Testis (tissue), 2 donors: ENCODE measurements at regions not wholly inside any gene's neighbourhood (a gene's known extent, or its start where the extent isn't known, plus 50 kb on each side); places are given as distances from the start of the nearest gene placed in this dataset.

Source experiments
- DNase-seq: peaks from one replicate; pipeline ENCODE4 v3.0.0-alpha.2; 2019
- H3K27ac ChIP-seq, 2 donors: fragments of 200-600 bp; sonication (generic); one replicate each; pipeline ENCODE4 v1.5.1; 2019
- H3K27me3 ChIP-seq: fragments of 200-600 bp; sonication (generic); one replicate; pipeline ENCODE4 v1.5.1; 2019
- H3K36me3 ChIP-seq: fragments of 200-600 bp; sonication (generic); one replicate; pipeline ENCODE4 v1.5.1; 2017; ENCODE audit warnings: low read depth; ENCODE audit errors: missing control alignments
- H3K4me1 ChIP-seq: fragments of 200-600 bp; sonication (generic); one replicate; pipeline ENCODE4 v1.5.1; 2019
- H3K4me3 ChIP-seq, 2 donors: fragments of 200-600 bp; sonication (generic); one replicate each; pipeline ENCODE4 v1.5.1; 2017 to 2019
- H3K9me3 ChIP-seq: fragments of 200-600 bp; sonication (generic); one replicate; pipeline ENCODE4 v1.5.1; 2017
- POLR2A ChIP-seq: fragments of 450-650 bp; IDR thresholded peaks from one replicate; pipeline ENCODE4 v1.6.1; 2017; ENCODE audit warnings: antibody characterized with exemption, mild to moderate bottlenecking, moderate library complexity
- WGBS, 2 donors: methylation state at CpG; one replicate each; pipeline ENCODE4 v1.1.5; 2018; 5-methylcytosine and 5-hydroxymethylcytosine counted together
- intact Hi-C: fragments of 100-400 bp; cut with DNase I; formaldehyde crosslinking; loops from one replicate; pipeline ENCODE4 v1.15.1; 2023; ENCODE audit warnings: low total_unique reads
- TF ChIP-seq, protein P1 (sequence below), 3 experiments: fragments of 450-650 bp in 2 of 3; fragments of 200-600 bp in 1 of 3; sonication (generic) in 1 of 3; IDR thresholded peaks; one replicate each; pipeline ENCODE4 v1.5.1; 2016 to 2019; ENCODE audit warnings: antibody characterized with exemption in 3 of 3, mild to moderate bottlenecking in 2 of 3, moderate library complexity in 1 of 3

DNA sequence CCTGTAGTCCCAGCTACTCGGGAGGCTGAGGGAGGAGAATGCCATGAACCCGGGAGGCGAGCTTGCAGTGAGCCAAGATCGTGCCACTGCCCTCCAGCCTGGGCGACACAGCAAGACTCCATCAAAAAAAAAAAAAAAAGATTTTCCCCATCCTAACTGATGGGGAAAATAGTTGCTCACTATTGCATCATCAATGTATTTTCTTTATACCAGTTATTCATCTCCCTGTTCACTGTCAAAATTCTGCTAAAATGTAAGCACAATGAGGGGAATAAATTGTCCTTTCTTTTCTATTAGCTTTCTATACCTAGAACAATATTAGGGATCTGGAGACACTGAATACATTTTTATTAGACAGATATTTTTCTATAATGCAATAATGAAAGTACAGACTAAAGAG is 561.3 kb downstream of the CCER1 start:
- Histone ChIP-seq H3K9me3 (no peaks in the 10 kb centered on the region), H3K27ac (no peak overlapping the region), H3K4me1 (no peaks in the 10 kb centered on the region), H3K4me3 (no peak overlapping the region), H3K27me3 (no peaks in the 10 kb centered on the region), H3K36me3 (no peaks in the 10 kb centered on the region)
- DNase-seq: no peak
- 69 to 88% methylated on average over 5 of the region's 5 CpGs for whole genome bisulfite sequencing, 2 donors
- intact Hi-C loops: no loop called here
- TF ChIP-seq, protein P1, sequence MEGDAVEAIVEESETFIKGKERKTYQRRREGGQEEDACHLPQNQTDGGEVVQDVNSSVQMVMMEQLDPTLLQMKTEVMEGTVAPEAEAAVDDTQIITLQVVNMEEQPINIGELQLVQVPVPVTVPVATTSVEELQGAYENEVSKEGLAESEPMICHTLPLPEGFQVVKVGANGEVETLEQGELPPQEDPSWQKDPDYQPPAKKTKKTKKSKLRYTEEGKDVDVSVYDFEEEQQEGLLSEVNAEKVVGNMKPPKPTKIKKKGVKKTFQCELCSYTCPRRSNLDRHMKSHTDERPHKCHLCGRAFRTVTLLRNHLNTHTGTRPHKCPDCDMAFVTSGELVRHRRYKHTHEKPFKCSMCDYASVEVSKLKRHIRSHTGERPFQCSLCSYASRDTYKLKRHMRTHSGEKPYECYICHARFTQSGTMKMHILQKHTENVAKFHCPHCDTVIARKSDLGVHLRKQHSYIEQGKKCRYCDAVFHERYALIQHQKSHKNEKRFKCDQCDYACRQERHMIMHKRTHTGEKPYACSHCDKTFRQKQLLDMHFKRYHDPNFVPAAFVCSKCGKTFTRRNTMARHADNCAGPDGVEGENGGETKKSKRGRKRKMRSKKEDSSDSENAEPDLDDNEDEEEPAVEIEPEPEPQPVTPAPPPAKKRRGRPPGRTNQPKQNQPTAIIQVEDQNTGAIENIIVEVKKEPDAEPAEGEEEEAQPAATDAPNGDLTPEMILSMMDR (IDR thresholded peaks at IDR 0.05): no peak
- TF ChIP-seq POLR2A: no peak

DNA sequence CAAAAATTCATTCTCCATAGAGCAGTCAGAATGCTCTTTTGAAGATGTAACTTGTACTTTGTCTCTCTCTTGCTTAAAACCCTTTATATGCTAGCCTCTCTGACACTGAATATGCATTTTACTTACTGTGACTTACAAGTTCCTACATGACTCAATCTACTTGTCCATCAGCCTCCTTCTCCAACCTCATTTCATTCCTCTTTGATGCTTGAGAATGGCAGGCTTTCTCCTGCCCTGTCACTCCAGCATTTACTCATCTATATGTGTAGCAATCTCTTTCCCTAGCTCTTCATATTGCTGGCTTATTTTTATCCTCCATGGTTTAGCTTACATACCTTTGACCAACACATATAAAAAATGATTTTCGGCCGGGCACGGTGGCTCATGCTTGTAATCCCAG is 561.9 kb downstream of the CCER1 start:
- Histone ChIP-seq H3K36me3 (no peaks in the 10 kb centered on the region), H3K9me3 (no peaks in the 10 kb centered on the region), H3K27ac (no peak overlapping the region), H3K27me3 (no peaks in the 10 kb centered on the region), H3K4me1 (no peaks in the 10 kb centered on the region), H3K4me3 (no peak overlapping the region)
- intact Hi-C loops: no loop called here
- DNase-seq: no peak
- no peak for TF ChIP-seq POLR2A
- TF ChIP-seq, protein P1 (IDR thresholded peaks at IDR 0.05): no peak
- 83% methylated on average over 3 of the region's 3 CpGs for WGBS, 2 donors

DNA sequence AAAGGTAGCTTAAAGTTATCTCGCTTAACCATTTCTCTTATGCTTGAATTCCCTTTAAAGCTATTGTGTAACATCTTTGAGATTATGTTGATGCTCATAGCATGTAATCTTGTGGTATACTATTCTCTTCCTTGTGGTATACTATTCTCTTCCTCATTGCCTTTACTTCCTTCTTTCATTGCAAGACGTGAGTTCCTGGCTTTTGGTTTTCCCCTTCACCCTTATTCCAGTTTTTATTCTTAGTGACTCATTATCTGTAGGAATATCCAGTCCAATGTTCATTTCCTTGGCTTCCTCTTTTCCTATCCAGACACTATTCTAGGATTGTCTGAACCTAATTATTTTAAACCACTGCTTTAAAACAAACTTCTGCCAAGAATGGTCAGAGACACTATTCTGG is 564.0 kb downstream of the CCER1 start:
- no peak overlapping the region for H3K4me3 ChIP-seq
- no peak overlapping the region for H3K27ac ChIP-seq
- DNase-seq: no peak
- WGBS, 2 donors: 59% methylated on average over 2 of the region's 2 CpGs
- no peaks in the 10 kb centered on the region for H3K9me3 ChIP-seq
- H3K27me3 ChIP-seq: no peaks in the 10 kb centered on the region
- H3K4me1 ChIP-seq: no peaks in the 10 kb centered on the region
- H3K36me3 ChIP-seq: no peaks in the 10 kb centered on the region
- TF ChIP-seq POLR2A: no peak
- TF ChIP-seq, protein P1 (IDR thresholded peaks at IDR 0.05): no peak
- intact Hi-C loops: no loop called here

DNA sequence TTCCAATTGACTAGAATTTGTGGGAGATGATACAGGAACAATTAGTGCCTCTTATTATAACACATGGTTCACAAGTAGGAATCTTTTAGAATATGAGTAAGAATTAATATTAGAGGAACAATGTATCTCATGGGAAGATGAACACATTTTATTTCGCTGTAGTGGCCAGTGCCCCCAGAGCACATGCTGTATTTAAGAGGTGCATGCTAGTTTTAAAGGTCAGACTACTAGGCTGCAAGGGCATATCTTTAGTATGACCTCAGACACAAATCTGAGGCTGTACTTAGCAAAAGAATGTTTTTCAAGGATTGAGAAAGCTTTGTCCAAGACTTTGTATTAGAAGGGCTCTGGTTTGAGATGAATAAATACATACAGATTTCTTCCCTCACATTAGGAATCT is 586.9 kb downstream of the CCER1 start:
- TF ChIP-seq, protein P1 (IDR thresholded peaks at IDR 0.05): no peak
- TF ChIP-seq POLR2A: no peak
- H3K9me3 ChIP-seq: no peaks in the 10 kb centered on the region
- no peaks in the 10 kb centered on the region for H3K36me3 ChIP-seq
- H3K27ac ChIP-seq: no peak overlapping the region
- intact Hi-C loops: no loop called here
- no peaks in the 10 kb centered on the region for H3K27me3 ChIP-seq
- 47 to 48% methylated on average over 1 of the region's 1 CpG for WGBS, 2 donors
- H3K4me1 ChIP-seq: no peaks in the 10 kb centered on the region
- H3K4me3 ChIP-seq: no peak overlapping the region
- DNase-seq: no peak

DNA sequence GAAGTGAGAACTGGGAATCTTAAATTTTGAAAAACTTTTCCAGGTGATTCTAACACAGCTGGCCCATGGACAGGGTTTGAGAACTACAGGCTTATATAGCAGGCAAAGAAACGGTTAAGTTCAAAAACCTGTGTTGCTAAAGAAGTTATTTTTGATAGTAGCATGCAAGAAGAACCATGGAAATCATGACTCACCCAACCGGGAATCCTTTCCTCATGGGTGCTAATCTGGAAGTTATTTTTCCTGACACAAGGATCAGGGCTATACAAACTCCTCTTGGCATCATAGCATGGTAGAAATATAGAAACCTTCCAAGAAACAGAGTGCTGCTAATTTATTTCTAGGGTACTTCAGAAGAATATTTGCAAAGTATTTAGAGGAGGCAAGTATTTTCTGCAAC is 588.7 kb downstream of the CCER1 start:
- WGBS, 2 donors: 59 to 64% methylated on average over 2 of the region's 2 CpGs
- no peak for TF ChIP-seq POLR2A
- TF ChIP-seq, protein P1 (IDR thresholded peaks at IDR 0.05): no peak
- no peak overlapping the region for H3K27ac ChIP-seq
- no peaks in the 10 kb centered on the region for H3K27me3 ChIP-seq
- no peak overlapping the region for H3K4me3 ChIP-seq
- no peaks in the 10 kb centered on the region for H3K36me3 ChIP-seq
- intact Hi-C loops: no loop called here
- DNase-seq: no peak
- H3K9me3 ChIP-seq: no peaks in the 10 kb centered on the region
- no peaks in the 10 kb centered on the region for H3K4me1 ChIP-seq
